HuH-7 (cell line): ENCODE measurements at regions not wholly inside any gene's neighbourhood (a gene's known extent, or its start where the extent isn't known, plus 50 kb on each side); places are given as distances from the start of the nearest gene placed in this dataset.
"Not testable (repeated sequence)": the region's sequence is repeated elsewhere in the genome, so short reads cannot be mapped to it uniquely, and the experiment has no call there.

Experiments
- DNase-seq: peaks from one replicate; pipeline ENCODE4 v3.0.0; 2011; ENCODE audit warnings: low spot score

DNA sequence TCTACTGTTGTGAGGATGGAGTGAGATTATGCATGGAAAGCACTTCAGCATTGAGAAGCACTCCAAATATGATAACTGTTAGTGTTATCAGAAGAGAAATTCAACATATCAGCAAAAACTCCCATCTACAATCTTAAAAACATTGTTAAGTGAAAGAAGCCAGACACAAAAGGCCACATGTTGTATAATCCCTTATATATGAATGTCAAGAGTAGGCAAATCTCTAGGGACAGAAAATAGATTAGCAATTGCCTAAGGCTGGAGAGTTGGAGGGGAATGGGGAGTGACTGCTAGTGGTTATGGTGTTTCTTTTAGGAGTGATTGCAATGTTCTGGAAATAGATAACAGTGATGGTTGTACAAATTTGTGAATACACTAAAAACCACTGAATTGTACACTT, 122.5 kb upstream of the LNX1 start:
- DNase-seq: no peak

- DNase-seq: no peak
These were observed 122.0 kb upstream of the LNX1 start for GRCh38 chr4:53713296-53713695.

DNA sequence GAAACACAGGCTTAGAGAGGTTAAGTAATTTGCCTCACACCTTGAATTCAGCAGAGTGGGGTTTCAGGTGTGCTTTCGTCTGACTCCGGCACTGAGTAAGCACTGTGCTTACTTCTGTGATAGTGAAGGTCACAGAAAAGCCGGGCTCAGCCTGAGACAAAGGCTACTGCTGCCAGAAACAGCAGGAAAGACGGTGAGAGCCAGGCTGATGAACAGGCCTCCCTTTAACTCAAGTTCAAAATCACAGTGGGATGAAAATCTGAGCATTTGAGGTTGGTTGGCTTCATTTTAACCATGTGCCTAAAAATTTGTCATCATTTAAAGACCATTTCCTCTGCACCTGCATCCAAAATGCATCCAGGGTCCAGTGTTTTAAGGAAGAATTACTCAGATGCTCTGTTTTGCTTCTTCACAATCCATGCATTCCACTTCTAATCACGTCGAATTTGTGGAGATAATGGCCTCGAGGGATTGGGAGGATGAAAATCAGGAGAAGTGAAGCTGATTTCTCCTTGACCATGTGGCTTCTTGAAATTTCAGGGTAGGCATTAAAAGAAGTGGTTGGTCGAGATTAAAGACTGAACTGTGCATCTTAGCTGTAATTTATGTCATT, 121.2 kb upstream of the LNX1 start:
- no peak for DNase-seq

DNA sequence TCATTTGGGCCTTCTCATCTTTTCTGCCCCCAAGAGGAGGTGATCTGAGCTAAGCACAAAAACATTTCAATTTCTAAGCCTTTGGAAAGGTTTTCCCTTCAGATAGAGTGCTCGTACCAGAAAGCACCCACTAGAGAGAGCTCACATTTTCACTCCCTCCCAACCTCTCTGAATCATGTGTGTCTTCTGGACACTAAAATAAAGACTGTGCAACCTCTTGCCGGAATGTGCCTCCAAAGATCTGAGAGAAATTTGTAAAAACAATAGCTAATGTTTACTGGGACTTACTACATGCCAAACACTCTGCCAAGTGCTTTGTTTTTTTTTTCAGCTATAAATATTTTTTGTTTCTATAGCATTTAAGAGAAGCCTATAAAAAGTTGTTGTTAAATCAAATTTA, 120.6 kb upstream of the LNX1 start:
- DNase-seq: no peak

- no peak for DNase-seq
These were observed 118.4 kb upstream of the LNX1 start for GRCh38 chr4:53709693-53710092.

GRCh38 chr4:53707491-53707890, 116.2 kb upstream of the LNX1 start:
- no peak for DNase-seq

GRCh38 chr4:53706422-53707032, 115.2 kb upstream of the LNX1 start:
- DNase-seq: peak; percentile 22

DNA sequence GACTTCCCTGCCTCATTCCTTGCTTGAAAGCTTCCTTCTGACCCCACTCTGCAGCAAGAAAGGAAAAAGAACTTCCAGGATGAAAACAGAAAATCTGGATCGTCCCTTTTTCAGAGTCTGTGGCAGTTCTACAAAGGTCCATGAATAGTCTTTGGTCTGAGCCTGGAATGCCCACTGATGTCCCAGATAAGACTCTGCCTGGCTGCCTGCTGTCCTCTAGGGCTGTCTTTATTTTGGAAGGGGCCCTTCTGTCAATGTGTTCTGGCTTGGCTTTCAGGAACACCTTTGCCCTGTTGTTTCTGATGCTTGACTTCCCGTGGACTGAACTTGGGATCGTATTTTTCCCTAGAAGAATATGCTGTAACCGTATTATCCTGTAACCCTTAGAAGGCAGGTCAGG, 114.7 kb upstream of the LNX1 start:
- DNase-seq: no peak

DNA sequence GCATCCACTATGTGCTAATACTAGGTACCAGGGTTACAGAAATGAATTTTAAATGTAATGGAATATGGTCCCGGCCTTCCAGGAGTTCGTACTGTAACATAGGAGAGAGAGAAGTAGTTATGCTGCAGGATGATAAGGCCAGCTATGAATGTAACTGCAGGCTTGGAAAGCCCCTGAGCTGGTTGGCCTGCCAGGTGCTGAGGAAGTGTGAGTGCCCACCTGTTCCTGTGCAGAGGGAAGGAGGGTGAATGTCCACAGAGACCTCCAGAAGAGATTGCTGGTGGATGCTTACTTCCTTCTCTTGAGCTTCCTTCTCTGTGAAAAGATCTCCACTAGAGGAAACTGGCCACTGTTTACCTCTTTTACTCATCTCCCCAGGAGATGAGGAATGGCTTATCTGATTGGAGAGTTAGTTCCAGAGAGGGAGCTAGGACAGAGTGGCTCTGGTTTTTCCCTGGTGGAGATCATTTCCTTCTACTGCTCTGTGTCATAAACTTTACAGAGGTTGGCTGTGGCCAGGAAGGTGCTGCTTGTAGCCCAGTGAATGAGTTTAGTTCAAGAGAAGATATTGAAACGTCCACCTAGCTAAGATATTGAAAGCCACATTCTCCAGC, 114.0 kb upstream of the LNX1 start:
- no peak for DNase-seq

DNA sequence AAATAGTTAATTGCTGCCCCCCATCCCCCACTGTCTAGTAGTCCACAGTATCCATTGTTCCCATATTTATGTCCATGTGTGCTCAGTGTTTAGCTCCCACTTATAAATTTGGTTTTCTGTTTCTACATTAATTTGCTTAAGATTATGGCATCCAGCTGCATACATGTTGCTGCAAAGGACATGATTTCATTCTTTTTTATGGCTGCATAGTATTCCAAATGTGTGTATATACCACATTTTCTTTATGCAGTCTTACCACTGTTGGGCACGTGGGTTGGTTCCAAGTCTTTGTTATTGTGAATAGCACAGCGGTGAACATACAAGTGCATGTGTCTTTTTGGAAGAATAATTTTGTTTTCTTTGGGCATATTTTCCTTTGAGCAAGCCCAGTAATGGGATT, 113.0 kb upstream of the LNX1 start:
- no peak for DNase-seq

- DNase-seq: no peak
These were observed 112.0 kb upstream of the LNX1 start for GRCh38 chr4:53703267-53703655.

DNA sequence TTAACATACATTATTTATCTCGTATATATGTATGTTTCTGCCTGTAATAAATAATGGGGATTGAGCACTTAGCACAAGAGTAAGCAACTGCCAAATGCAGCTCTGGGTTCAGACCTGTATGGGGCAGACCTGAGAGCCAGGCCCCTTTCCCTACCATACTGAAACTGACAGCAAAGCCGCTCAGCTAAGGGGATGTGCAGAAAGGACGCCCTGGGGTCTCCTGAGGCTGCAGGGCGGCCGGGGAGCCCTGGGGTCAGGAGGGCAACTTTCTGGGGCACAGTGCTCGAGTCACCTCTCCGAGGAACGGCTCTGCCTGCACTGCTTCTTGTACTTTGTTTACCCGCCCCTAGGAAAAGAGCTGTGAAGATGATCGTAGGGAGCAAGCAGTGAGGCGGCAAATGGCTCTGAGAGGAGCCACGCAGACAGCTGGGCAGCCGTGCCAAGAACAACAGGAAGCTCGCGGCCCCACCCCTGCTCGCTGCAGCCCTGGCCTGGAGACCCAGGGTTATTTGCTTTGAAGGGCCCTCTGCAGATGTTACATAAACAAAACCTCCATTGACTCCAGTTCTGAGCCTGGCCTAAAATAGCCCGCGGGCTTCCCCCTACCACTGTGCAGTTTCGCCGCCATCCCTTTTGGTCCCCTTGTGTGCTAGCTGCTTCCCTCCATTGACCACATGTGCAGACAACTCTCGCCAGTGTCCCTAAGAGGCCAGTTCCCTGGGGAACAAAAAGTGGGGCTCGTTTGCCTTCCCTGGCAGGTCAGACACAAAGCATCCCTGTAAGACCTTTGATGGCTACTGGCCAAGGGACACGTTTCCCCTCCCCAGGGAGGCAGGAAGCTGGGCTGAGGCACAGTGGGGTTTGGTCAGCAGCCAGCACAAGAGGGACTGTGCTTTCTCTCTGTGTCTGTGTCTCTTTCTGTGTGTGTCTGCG, 111.3 kb upstream of the LNX1 start:
- DNase-seq: peak; percentile 46

DNA sequence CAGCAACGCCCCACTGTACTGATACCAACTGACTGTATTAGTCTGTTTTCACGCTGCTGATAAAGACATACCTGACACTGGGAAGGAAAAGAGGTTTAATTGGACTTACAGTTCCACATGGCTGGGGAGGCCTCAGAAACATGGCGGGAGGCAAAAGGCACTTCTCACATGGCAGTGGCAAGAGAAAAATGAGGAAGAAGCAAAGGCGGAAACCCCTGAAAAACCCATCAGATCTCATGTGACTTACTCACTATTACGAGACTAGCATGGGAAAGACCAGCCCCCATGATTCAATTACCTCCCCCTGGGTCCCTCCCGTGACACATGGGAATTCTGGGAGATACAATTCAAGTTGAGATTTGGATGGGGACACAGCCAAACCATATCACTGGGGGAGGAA, 110.0 kb upstream of the LNX1 start:
- DNase-seq: not testable (repeated sequence)

DNA sequence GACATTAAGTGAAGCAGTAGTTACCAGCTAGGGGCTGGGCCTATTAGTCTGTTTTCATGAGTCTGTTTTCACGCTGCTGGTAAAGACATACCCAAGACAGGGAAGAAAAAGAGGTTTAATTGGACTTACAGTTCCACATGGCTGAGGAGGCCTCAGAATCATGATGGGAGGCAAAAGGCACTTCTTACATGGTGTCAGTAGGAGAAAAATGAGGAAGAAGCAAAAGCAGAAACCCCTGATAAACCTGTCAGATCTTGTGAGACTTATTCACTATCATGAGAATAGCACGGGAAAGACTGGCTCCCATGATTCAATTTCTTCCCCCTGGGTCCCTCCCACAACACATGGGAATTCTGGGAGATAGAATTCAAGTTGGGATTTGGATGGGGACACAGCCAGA, 108.0 kb upstream of the LNX1 start:
- not testable (repeated sequence) for DNase-seq

DNA sequence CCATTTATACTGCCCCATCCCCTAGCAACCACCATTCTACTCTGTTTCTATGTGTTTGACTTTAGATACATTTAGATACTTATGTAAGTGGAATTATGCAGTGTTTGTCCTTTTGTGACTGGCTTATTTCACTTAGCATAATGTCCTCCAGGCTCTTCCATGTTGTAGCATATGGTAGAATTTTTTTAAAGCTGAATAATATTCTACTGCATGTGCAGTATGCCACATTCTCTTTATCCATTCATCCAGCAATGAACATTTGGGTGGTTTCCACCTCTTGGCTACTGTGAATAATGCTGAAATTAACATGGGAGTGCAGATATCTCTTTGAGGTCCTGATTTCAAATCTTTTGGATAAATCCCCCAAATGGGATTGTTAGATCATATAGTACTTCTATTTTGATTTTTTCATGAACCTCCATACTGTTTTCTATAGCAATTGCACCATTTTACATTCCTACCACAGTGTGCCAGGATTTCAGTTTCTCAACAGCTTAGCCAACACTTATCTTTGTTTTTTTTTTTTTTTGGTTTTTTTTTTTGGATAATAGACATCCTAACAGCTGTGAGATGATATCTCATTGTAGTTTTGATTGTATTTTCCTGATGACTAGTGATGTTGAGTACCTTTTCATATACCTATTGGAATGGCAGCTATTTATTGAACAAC, 105.9 kb upstream of the LNX1 start:
- no peak for DNase-seq

DNA sequence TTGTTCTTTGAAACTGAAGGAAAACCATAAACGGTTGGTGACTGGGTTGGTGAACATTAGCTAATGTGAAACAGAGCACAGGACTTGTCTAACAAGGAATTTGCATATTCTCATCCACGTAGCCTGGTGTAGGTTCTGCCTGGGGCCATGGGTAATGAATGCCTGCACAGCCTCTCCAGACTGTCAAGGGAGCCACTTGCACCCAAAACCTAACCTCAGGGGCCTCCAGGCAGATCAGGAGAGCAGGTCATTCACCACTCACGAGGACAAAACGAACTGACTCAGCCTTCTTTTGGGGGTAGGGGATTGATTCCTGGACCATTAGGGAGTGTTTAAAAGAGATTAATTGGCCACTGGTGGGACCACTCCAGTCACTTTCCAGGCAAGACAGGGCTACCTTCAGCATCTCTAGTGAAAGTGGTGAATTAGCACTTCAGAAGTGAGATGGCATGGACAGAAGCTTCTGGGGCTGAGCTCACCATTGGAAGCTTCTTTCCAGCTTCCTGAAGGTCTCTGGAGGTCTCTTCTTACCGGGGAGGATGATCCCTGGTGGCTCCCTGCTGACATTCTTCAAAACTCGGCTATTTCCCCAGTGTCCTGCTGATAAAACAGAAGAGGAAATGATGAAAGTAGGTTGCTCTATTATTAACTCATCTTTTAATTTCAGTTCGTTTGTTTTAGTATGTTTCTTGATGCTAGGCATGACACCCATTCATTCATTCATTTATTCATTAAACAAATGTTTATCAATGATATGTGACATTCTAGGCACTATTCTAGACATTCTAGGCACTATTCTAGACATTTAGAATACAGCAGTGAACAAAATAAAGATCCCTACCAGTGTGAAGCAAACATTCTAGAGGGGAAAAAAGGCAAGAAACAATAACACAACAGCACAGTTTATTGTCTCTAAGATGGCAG, 104.5 kb upstream of the LNX1 start:
- no peak for DNase-seq

- DNase-seq: no peak
These were observed 103.4 kb upstream of the LNX1 start for GRCh38 chr4:53694666-53695065.

GRCh38 chr4:53693909-53694308, 102.6 kb upstream of the LNX1 start:
- DNase-seq: no peak

GRCh38 chr4:53693408-53693807, 102.1 kb upstream of the LNX1 start:
- no peak for DNase-seq

DNA sequence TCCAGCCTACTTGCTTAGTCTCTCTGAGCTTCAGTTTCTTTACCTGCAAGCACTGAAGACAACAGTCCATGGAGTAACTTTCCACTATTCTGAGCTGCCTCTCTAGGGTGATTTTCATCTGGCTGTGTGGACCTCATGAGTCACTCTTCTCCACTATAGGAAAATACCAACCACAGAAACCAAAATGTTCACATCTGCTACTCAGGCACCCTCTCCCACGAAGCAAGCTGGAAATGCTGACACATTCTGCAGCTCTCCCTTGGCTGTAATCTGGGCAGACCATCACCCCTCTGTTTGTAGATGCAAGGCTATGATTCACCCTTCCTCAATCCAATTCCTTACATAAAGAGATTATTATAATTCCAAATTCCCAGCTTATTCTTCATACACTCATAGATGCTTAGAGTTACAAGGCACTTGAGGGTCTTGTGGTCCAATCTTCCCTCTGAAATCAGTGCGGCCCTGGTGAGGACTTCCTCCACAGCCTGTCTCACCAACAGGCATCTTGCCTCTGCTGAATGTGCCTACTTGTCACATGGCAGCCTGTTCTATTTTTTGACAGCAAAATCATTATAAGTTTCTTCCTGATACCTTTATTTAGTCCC, 97.0 kb upstream of the LNX1 start:
- DNase-seq: no peak

DNA sequence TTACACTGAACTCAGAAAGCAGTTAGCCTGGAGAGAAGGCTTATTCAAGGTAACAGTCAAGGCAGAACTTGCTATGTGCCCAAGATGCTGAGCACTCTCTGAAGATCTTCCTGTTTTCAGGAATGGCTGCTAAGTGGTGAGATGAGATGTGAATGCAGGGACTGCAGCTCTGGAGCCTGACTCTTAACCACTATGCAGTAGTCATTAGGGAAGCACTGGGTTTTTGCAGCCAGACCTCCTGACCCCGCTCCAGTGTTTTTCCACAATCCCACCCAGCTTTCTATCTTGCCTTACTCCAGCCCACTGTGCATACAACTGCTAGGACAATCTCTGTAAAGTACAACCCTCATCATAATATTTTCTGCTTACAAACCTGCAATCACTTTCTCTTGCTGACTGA, 95.2 kb upstream of the LNX1 start:
- no peak for DNase-seq
